ENCODE measurements at regions not wholly inside any gene's neighbourhood (a gene's known extent, or its start where the extent isn't known, plus 50 kb on each side); places are given as distances from the start of the nearest gene placed in this dataset.

DNA sequence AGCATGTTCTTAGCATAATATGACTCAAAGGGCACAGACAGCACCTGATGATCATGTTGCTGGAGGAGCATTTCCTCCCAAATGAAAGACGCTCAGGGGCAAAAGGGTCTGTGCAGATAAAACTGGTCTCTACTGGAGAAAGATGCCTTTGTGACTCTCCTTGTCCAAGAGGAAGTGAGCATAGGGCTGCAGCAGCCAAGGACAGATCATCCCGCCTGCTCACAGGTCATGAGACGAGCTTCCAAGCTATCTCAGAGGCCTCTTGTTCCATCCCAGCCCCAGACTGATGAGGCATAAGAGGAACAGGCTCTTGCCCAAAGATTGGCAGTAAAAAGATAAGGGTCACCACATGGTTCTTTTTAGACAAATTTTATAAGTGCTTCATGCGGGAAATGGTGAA lies 141.8 kb downstream of the KATNIP start:
- TF ChIP-seq CTCF (conservative IDR thresholded peaks at IDR 0.05; ENCODE audit: low read depth, low read length) = no peak
- no peak for DNase-seq (ENCODE audit: low read depth)
- H3K4me3 ChIP-seq (ENCODE audit: low read depth, low read length) = no peak overlapping the region

- DNase-seq (ENCODE audit: low read depth) = no peak
- H3K4me3 ChIP-seq (ENCODE audit: low read depth, low read length) = no peak overlapping the region
- TF ChIP-seq CTCF (conservative IDR thresholded peaks at IDR 0.05; ENCODE audit: low read depth, low read length) = no peak
Observed at GRCh38 chr16:27692576-27692975, 142.6 kb downstream of the KATNIP start.

GRCh38 chr16:27695161-27695560 lies 145.2 kb downstream of the KATNIP start:
- no peak for TF ChIP-seq CTCF (conservative IDR thresholded peaks at IDR 0.05; ENCODE audit: low read depth, low read length)
- H3K4me3 ChIP-seq (ENCODE audit: low read depth, low read length) = no peak overlapping the region
- no peak for DNase-seq (ENCODE audit: low read depth)

DNA sequence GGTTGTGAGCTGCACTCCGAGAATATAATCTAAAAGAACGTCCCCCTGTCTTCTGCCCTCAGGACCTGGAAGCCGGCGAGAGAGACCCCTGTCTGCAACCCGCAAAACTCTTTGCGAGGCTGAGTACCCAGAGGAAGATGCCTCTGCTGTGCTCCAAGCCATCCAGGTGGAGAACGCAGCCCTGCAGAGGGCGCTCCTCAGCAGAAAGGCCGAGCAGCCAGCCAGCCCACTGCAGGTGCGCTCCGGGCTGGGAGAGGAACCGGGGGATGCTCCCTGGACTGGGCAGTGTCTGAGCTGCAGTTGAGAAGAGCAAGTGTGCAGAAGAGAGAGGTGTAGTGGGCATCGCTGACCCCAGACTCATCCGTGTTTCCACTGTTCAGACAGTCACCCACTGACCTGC lies 148.3 kb downstream of the KATNIP start:
- DNase-seq (ENCODE audit: low read depth) = no peak
- TF ChIP-seq CTCF (conservative IDR thresholded peaks at IDR 0.05; ENCODE audit: low read depth, low read length) = peak; percentile 35

DNA sequence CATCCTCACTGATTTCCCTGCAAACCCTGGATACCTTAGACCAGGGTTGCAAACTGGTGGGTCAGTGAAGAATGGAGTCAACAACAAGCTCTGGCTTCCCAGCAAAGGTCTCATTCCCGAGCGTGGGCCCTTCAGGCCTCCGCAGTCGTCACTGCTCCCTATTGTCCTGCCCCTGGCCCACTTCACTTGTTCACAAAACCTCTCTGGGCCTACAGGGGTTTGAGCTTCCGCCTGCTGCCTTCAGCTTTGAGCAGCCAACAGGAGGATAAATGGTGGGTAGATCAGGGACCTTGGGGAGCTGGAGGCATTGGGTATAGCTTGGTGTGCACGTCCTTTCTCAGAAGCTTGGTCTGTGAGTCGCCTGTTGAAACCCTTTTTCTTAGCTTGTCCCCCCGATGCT lies 148.8 kb downstream of the KATNIP start:
- no peak overlapping the region for H3K4me3 ChIP-seq (ENCODE audit: low read depth, low read length)
- no peak for DNase-seq (ENCODE audit: low read depth)
- no peak for TF ChIP-seq CTCF (conservative IDR thresholded peaks at IDR 0.05; ENCODE audit: low read depth, low read length)

More for the DNA sequence above, 148.3 kb downstream of the KATNIP start:
- H3K4me3 ChIP-seq (ENCODE audit: low read depth, low read length) = no peak overlapping the region

DNA sequence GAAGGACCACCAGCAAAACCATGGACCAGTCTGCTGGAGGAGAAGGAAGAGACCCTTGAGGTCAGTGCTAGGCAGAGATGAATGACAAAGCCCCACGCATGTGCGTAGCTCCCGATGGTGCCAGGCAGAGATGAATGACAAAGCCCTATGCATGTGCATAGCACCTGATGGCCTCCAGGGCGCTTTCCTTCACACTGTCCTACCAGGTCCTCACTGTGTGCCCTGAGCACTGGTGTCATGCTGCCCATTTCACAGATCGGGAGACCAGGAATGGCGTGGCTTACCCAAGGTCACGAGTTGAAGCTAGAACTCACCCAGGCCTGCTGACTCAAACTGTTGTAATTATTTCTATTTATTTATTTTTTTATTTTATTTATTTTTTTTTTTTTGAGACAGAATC lies 149.6 kb downstream of the KATNIP start:
- DNase-seq (ENCODE audit: low read depth) = no peak
- H3K4me3 ChIP-seq (ENCODE audit: low read depth, low read length) = no peak overlapping the region
- no peak for TF ChIP-seq CTCF (conservative IDR thresholded peaks at IDR 0.05; ENCODE audit: low read depth, low read length)

GRCh38 chr16:27700304-27700995 lies 150.5 kb downstream of the KATNIP start:
- no peak for DNase-seq (ENCODE audit: low read depth)
- no peak overlapping the region for H3K4me3 ChIP-seq (ENCODE audit: low read depth, low read length)
- no peak for TF ChIP-seq CTCF (conservative IDR thresholded peaks at IDR 0.05; ENCODE audit: low read depth, low read length)

Data from epithelial cell of proximal tubule (primary cell).